IMR-90 (cell line): ENCODE measurements at regions not wholly inside any gene's neighbourhood (a gene's known extent, or its start where the extent isn't known, plus 50 kb on each side); places are given as distances from the start of the nearest gene placed in this dataset.

ENCODE experiments used
- ATAC-seq: fragments of 200-7000 bp; cut with Tn5 transposase; 2 replicates; pipeline ENCODE4 v1.9.1; 2020; ENCODE audit warnings: low read depth, mild to moderate bottlenecking, moderate library complexity
- BruUV-seq: library from RNA; stranded (reverse); fragments of 400-500 nt; replicated peaks from 2 replicates; lab custom pipeline; 2021; lab: Mats Ljungman, UMichigan
- CTCF ChIA-PET: fragments of 300-600 bp; formaldehyde crosslinking; extraction: SDS; loops from one replicate; lab custom pipeline; 2021; ENCODE audit warnings: antibody characterized with exemption; lab: Yijun Ruan, JAX
- POLR2A ChIA-PET: fragments of 300-600 bp; sonication (Branson Sonifier 250); formaldehyde crosslinking; loops from one replicate; lab custom pipeline; 2022; ENCODE audit warnings: antibody characterized with exemption; ENCODE audit not compliant: unreplicated experiment; lab: Charles Lee
- DNase-seq: peaks from one replicate; pipeline ENCODE4 v3.0.0; 2013
- H2AFZ ChIP-seq: replicated peaks from 2 replicates; pipeline ENCODE3; 2013; ENCODE audit warnings: low read length, mild to moderate bottlenecking; ENCODE audit not compliant: poor library complexity
- H2AK5ac ChIP-seq: 2 replicates; pipeline ENCODE4 v1.6.1; 2013; ENCODE audit warnings: low read depth, low read length, inconsistent platforms
- H2AK9ac ChIP-seq: replicated peaks from 2 replicates; pipeline ENCODE3; 2013; ENCODE audit warnings: mild to moderate bottlenecking, low read depth, low read length, moderate library complexity; ENCODE audit not compliant: poor library complexity
- H2BK120ac ChIP-seq: 2 replicates; pipeline ENCODE4 v1.6.1; 2013; ENCODE audit warnings: low read depth, low read length, inconsistent platforms
- H2BK15ac ChIP-seq: 3 replicates; pipeline ENCODE4 v1.6.1; 2013; ENCODE audit warnings: low read depth, low read length, inconsistent platforms
- H2BK20ac ChIP-seq: 2 replicates; pipeline ENCODE4 v1.6.1; 2013; ENCODE audit warnings: low read depth, mild to moderate bottlenecking, inconsistent platforms, low read length, moderate library complexity
- H2BK5ac ChIP-seq: 2 replicates; pipeline ENCODE4 v1.6.1; 2013; ENCODE audit warnings: mild to moderate bottlenecking, low read depth, low read length, inconsistent platforms; ENCODE audit not compliant: poor library complexity, severe bottlenecking
- H3K14ac ChIP-seq: replicated peaks from 2 replicates; pipeline ENCODE4 v1.6.1; 2013; ENCODE audit warnings: low read depth, low read length, inconsistent platforms
- H3K18ac ChIP-seq: 2 replicates; pipeline ENCODE4 v1.6.1; 2013; ENCODE audit warnings: low read depth, low read length, control low read depth
- H3K23ac ChIP-seq: 2 replicates; pipeline ENCODE4 v1.6.1; 2013; ENCODE audit warnings: low read depth, low read length, inconsistent platforms
- H3K27ac ChIP-seq: 2 replicates; pipeline ENCODE4 v1.5.1; 2013; ENCODE audit warnings: mild to moderate bottlenecking, control low read depth, low read length; ENCODE audit not compliant: insufficient read depth
- H3K27me3 ChIP-seq: 2 replicates; pipeline ENCODE4 v1.6.1; 2013; ENCODE audit warnings: low read length; ENCODE audit not compliant: control insufficient read depth, insufficient read depth
- H3K36me3 ChIP-seq: 2 replicates; pipeline ENCODE4 v1.6.1; 2013; ENCODE audit warnings: low read length, mixed read lengths; ENCODE audit not compliant: control insufficient read depth, insufficient read depth
- H3K4ac ChIP-seq: 2 replicates; pipeline ENCODE4 v1.6.1; 2013; ENCODE audit warnings: low read depth, low read length, inconsistent platforms
- H3K4me1 ChIP-seq: 2 replicates; pipeline ENCODE4 v1.6.1; 2013; ENCODE audit warnings: low read length, mixed read lengths; ENCODE audit not compliant: control insufficient read depth, insufficient read depth
- H3K4me2 ChIP-seq: 2 replicates; pipeline ENCODE4 v1.6.1; 2013; ENCODE audit warnings: low read depth, mild to moderate bottlenecking, control low read depth, low read length, moderate library complexity
- H3K4me3 ChIP-seq: 2 replicates; pipeline ENCODE4 v1.5.1; 2013; ENCODE audit warnings: low read depth, mild to moderate bottlenecking, control low read depth, low read length, moderate library complexity; ENCODE audit not compliant: insufficient read depth
- H3K56ac ChIP-seq: 2 replicates; pipeline ENCODE4 v1.6.1; 2013; ENCODE audit warnings: low read length, inconsistent platforms; ENCODE audit not compliant: insufficient read depth; ENCODE audit errors: extremely low read depth
- H3K79me1 ChIP-seq, 2 experiments: 2 replicates each; pipeline ENCODE4 v1.6.1; 2013; ENCODE audit warnings: low read length in 2 of 2, inconsistent platforms in 1 of 2, low read depth in 1 of 2
- H3K9ac ChIP-seq: 2 replicates; pipeline ENCODE4 v1.6.1; 2013; ENCODE audit warnings: low read depth, low read length, control low read depth
- H3K9me1 ChIP-seq: 2 replicates; pipeline ENCODE4 v1.6.1; 2013; ENCODE audit warnings: low read length, inconsistent platforms; ENCODE audit not compliant: insufficient read depth
- H3K9me3 ChIP-seq: 2 replicates; pipeline ENCODE4 v1.6.1; 2013; ENCODE audit warnings: low read length; ENCODE audit not compliant: control insufficient read depth, insufficient read depth
- H4K20me1 ChIP-seq: 2 replicates; pipeline ENCODE4 v1.6.1; 2013; ENCODE audit warnings: low read length, inconsistent platforms; ENCODE audit not compliant: insufficient read depth
- H4K5ac ChIP-seq: 2 replicates; pipeline ENCODE4 v1.6.1; 2013; ENCODE audit warnings: mild to moderate bottlenecking, low read depth, low read length, control low read depth
- H4K8ac ChIP-seq, 2 experiments: 2 replicates each; pipeline ENCODE4 v1.6.1; 2013; ENCODE audit warnings: low read depth in 2 of 2, low read length in 2 of 2, control low read depth in 1 of 2, inconsistent platforms in 1 of 2
- H4K91ac ChIP-seq: 2 replicates; pipeline ENCODE4 v1.6.1; 2013; ENCODE audit warnings: low read depth, low read length, inconsistent platforms; ENCODE audit not compliant: insufficient read depth
- BHLHE40 ChIP-seq: fragments of 150-350 bp; IDR thresholded peaks from 2 replicates; pipeline ENCODE4 v1.6.1; 2016; ENCODE audit warnings: mild to moderate bottlenecking, low read depth, low read length
- FOS ChIP-seq: fragments of 150-350 bp; IDR thresholded peaks from 2 replicates; pipeline ENCODE4 v1.6.1; 2016; ENCODE audit warnings: low read depth, low read length
- MXI1 ChIP-seq: IDR thresholded peaks from 2 replicates; pipeline ENCODE4 v1.6.1; 2012; ENCODE audit warnings: low read depth, mild to moderate bottlenecking, low read length, moderate library complexity, borderline replicate concordance
- NFE2L2 ChIP-seq: fragments of 150-350 bp; IDR thresholded peaks from 2 replicates; pipeline ENCODE4 v1.6.1; 2016; ENCODE audit warnings: low read depth, mild to moderate bottlenecking, low read length
- POLR2A ChIP-seq: IDR thresholded peaks from 2 replicates; pipeline ENCODE4 v1.6.1; 2012; ENCODE audit warnings: mild to moderate bottlenecking, low read depth, low read length
- SMC3 ChIP-seq: fragments of 150-350 bp; IDR thresholded peaks from 2 replicates; pipeline ENCODE4 v1.6.1; 2016; ENCODE audit warnings: low read depth, mild to moderate bottlenecking, antibody characterized with exemption, low read length, moderate library complexity
- USF2 ChIP-seq: fragments of 150-350 bp; IDR thresholded peaks from 2 replicates; pipeline ENCODE4 v1.6.1; 2017; ENCODE audit warnings: mild to moderate bottlenecking, antibody characterized with exemption, low read length, low read depth
- WGBS, 2 experiments: methylation state at CpG; one replicate each; pipeline versions ENCODE4 v1.1.5 to v1.1.7; 2013; ENCODE audit warnings: missing lambda C conversion rate in 2 of 2; ENCODE audit not compliant: insufficient read length in 1 of 2; ENCODE audit errors: extremely low coverage in 2 of 2; 5-methylcytosine and 5-hydroxymethylcytosine counted together
- dilution Hi-C: fragments of 300-500 bp; cut with HindIII; formaldehyde crosslinking; loops from one replicate; pipeline ENCODE4 v1.14.3; 2018; ENCODE audit warnings: low sequenced_read_pairs; ENCODE audit not compliant: unreplicated experiment
- in situ Hi-C: fragments of 300-500 bp; cut with MboI; formaldehyde crosslinking; loops from 3 replicates; pipeline ENCODE4 v1.14.3; 2019; ENCODE audit warnings: low sequenced_read_pairs, inconsistent platforms, mixed read lengths
- intact Hi-C: fragments of 100-400 bp; cut with micrococcal nuclease; formaldehyde crosslinking; loops from 2 replicates; pipeline ENCODE4 v1.10.0; 2022

GRCh38 chr12:42912367-42912766 lies 322.8 kb upstream of the PRICKLE1 start:
- POLR2A ChIA-PET: no interaction called here
- no peak overlapping the region for H3K23ac ChIP-seq
- no peaks in the 10 kb centered on the region for H3K9me1 ChIP-seq
- H3K56ac ChIP-seq: no peak overlapping the region
- WGBS, 2 experiments: no CpG with 5 or more reads among the region's 1 CpG
- H3K4me1 ChIP-seq: no peaks in the 10 kb centered on the region
- no peak overlapping the region for H3K18ac ChIP-seq
- no peak for ATAC-seq
- no peak overlapping the region for H2AK9ac ChIP-seq
- no peak overlapping the region for H3K4ac ChIP-seq
- no peak overlapping the region for H2AK5ac ChIP-seq
- H2BK20ac ChIP-seq: no peak overlapping the region
- H3K9me3 ChIP-seq: no peaks in the 10 kb centered on the region
- in situ Hi-C loops: no loop called here
- H2BK5ac ChIP-seq: no peak overlapping the region
- H3K27ac ChIP-seq: no peak overlapping the region
- CTCF ChIA-PET: interaction anchor here (1.0 to 1.3 kb wide), 2 partner anchors 47 to 429 kb away, joined by 4 to 5 read pairs; no protein-coding TSS in a partner anchor
- H3K14ac ChIP-seq: no peak overlapping the region
- intact Hi-C loops: no loop called here
- H3K36me3 ChIP-seq: no peaks in the 10 kb centered on the region
- H4K8ac ChIP-seq: no peak overlapping the region
- H3K27me3 ChIP-seq: no peaks in the 10 kb centered on the region
- no peaks in the 10 kb centered on the region for H3K79me1 ChIP-seq
- BruUV-seq: no TSS peak
- H2BK15ac ChIP-seq: no peak overlapping the region
- no peak overlapping the region for H4K5ac ChIP-seq
- H3K9ac ChIP-seq: no peak overlapping the region
- dilution Hi-C loops: no loop called here
- no peak for TF ChIP-seq NFE2L2
- TF ChIP-seq POLR2A: no peak
- TF ChIP-seq MXI1: no peak
- TF ChIP-seq USF2: no peak
- no peak for TF ChIP-seq SMC3
- TF ChIP-seq BHLHE40: no peak
- no peak for TF ChIP-seq FOS
- no peak overlapping the region for H2BK120ac ChIP-seq
- DNase-seq: no peak
- H2AFZ ChIP-seq: no peak overlapping the region
- H3K4me2 ChIP-seq: no peak overlapping the region
- no peaks in the 10 kb centered on the region for H4K20me1 ChIP-seq
- no peak overlapping the region for H3K4me3 ChIP-seq
- H4K91ac ChIP-seq: no peak overlapping the region
